HFFc6 (cell line): ENCODE measurements at regions not wholly inside any gene's neighbourhood (a gene's known extent, or its start where the extent isn't known, plus 50 kb on each side); places are given as distances from the start of the nearest gene placed in this dataset.

ENCODE experiments used
- DNase-seq: peaks from one replicate; pipeline ENCODE4 v3.0.0-alpha.2; 2018
- H3K27ac Mint-ChIP-seq: 2 replicates; pipeline ENCODE4 v1.8.0; 2020; ENCODE audit warnings: mild to moderate bottlenecking, mixed read lengths
- H3K27me3 Mint-ChIP-seq: 2 replicates; pipeline ENCODE4 v1.8.0; 2021; ENCODE audit warnings: mild to moderate bottlenecking, moderate library complexity, mixed read lengths; ENCODE audit not compliant: insufficient read depth
- H3K36me3 Mint-ChIP-seq: 2 replicates; pipeline ENCODE4 v1.8.0; 2021; ENCODE audit warnings: low read depth, mixed read lengths
- H3K4me1 Mint-ChIP-seq: 2 replicates; pipeline ENCODE4 v1.8.0; 2020; ENCODE audit warnings: low read depth, mixed read lengths
- H3K4me3 Mint-ChIP-seq: 2 replicates; pipeline ENCODE4 v1.8.0; 2020; ENCODE audit warnings: mild to moderate bottlenecking, moderate library complexity, mixed read lengths
- H3K9me3 Mint-ChIP-seq: 2 replicates; pipeline ENCODE4 v1.8.0; 2020; ENCODE audit warnings: mild to moderate bottlenecking, mixed read lengths
- CTCF ChIP-seq: fragments of 200-600 bp; sonication (generic); IDR thresholded peaks from 2 replicates; pipeline ENCODE4 v1.5.0; 2021; ENCODE audit warnings: antibody characterized with exemption, mild to moderate bottlenecking

GRCh38 chr1:224502459-224503160 is 68.0 kb upstream of the WDR26 start:
- no peak overlapping the region for H3K4me3 Mint-ChIP-seq

GRCh38 chr1:224503161-224504118 is 68.8 kb upstream of the WDR26 start:
- peaks cover 81% of the 10 kb centered on the region for H3K4me1 Mint-ChIP-seq
- H3K4me3 Mint-ChIP-seq: peak overlapping the region; percentile 71
- DNase-seq: peak; percentile 70
- no peaks in the 10 kb centered on the region for H3K36me3 Mint-ChIP-seq
- H3K9me3 Mint-ChIP-seq: no peaks in the 10 kb centered on the region
- no peaks in the 10 kb centered on the region; the same call in none of the 2 replicates for H3K27me3 Mint-ChIP-seq
- peak; percentile 44 for TF ChIP-seq CTCF
- peak overlapping the region; percentile 83 for H3K27ac Mint-ChIP-seq

More at GRCh38 chr1:224502459-224503160, 68.0 kb upstream of the WDR26 start:
- Mint-ChIP-seq H3K36me3 (no peaks in the 10 kb centered on the region), H3K27me3 (no peaks in the 10 kb centered on the region; the same call in none of the 2 replicates), H3K27ac (no peak overlapping the region; the same call in none of the 2 replicates), H3K4me1 (peaks cover 81% of the 10 kb centered on the region), H3K9me3 (no peaks in the 10 kb centered on the region)
- no peak for DNase-seq
- TF ChIP-seq CTCF: no peak

GRCh38 chr1:224504297-224505041 is 69.9 kb upstream of the WDR26 start:
- no peak for DNase-seq
- no peak for TF ChIP-seq CTCF
- 0 out of 2 replicates have a peak overlapping the region, but pooled peaks have one; percentile 13 for H3K4me3 Mint-ChIP-seq
- peaks cover 79% of the 10 kb centered on the region for H3K4me1 Mint-ChIP-seq
- no peaks in the 10 kb centered on the region for H3K36me3 Mint-ChIP-seq
- H3K27me3 Mint-ChIP-seq: no peaks in the 10 kb centered on the region; the same call in none of the 2 replicates
- H3K27ac Mint-ChIP-seq: peak overlapping the region; percentile 83
- H3K9me3 Mint-ChIP-seq: no peaks in the 10 kb centered on the region

- TF ChIP-seq CTCF: no peak
- Mint-ChIP-seq H3K4me3 (no peak overlapping the region), H3K36me3 (no peaks in the 10 kb centered on the region), H3K4me1 (peaks cover 83% of the 10 kb centered on the region), H3K27ac (no peak overlapping the region), H3K9me3 (no peaks in the 10 kb centered on the region), H3K27me3 (no peaks in the 10 kb centered on the region; the same call in none of the 2 replicates)
- DNase-seq: no peak
Measured at GRCh38 chr1:224505454-224506093, 71.0 kb upstream of the WDR26 start.
